ENCODE measurements at regions not wholly inside any gene's neighbourhood (a gene's known extent, or its start where the extent isn't known, plus 50 kb on each side); places are given as distances from the start of the nearest gene placed in this dataset.

DNA sequence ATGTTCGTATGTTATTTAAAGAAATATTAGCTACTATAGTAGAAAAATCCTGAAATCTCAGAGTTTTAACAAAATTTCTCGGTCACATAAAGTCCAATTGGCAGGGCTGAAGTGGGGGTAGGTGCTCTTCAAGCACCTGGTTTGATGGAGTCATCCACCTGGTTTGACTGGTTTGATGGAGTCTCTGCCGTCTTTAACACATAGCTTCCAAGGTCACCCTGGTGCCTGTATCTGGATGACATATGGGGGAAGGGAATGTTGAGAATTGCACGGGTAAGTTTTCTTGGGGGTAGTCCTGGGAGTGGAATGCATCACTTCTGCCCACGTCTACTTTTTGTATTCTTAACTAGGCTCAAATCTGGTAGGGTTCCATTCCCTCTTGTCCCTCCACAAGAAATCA lies 351.2 kb downstream of the SH3GL2 start:
- no peaks in the 10 kb centered on the region for H3K36me3 ChIP-seq (ENCODE audit: insufficient read depth, low read length)
- no peaks in the 10 kb centered on the region for H3K27me3 ChIP-seq (ENCODE audit: control insufficient read depth, insufficient read depth, low read length)
- no peaks in the 10 kb centered on the region for H3K9me3 ChIP-seq (replicated peaks; ENCODE audit: low read length)
- no peak overlapping the region for H3K4me2 ChIP-seq (ENCODE audit: low read length)
- no peak overlapping the region for H3K9ac ChIP-seq (ENCODE audit: low read depth, low read length)
- no peaks in the 10 kb centered on the region for H3K4me1 ChIP-seq (ENCODE audit: control insufficient read depth, insufficient read depth, low read length)
- H3K4me3 ChIP-seq (ENCODE audit: low read length): no peak overlapping the region

DNA sequence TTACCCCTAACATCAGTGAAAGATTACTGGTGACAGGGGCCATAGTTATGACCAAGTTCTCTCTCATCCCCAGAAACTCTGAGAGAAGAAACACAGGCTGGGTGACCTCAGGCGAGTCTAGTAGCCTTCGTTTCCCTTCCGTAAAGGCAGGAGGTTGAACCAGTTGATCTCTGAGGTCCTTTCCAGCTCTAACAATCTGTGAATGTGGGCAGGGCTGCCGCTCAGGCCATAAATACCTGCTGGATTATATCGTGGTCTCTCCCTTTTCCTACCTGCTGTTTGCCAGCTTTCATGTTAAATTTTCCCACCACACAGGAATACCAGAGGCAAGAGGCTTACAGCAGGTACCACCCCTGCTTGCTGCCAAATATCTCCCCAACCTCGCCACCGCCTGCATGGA lies 357.5 kb downstream of the SH3GL2 start:
- H3K36me3 ChIP-seq (ENCODE audit: insufficient read depth, low read length): no peaks in the 10 kb centered on the region
- no peaks in the 10 kb centered on the region for H3K27me3 ChIP-seq (ENCODE audit: control insufficient read depth, insufficient read depth, low read length)
- H3K9me3 ChIP-seq (replicated peaks; ENCODE audit: low read length): no peaks in the 10 kb centered on the region

DNA sequence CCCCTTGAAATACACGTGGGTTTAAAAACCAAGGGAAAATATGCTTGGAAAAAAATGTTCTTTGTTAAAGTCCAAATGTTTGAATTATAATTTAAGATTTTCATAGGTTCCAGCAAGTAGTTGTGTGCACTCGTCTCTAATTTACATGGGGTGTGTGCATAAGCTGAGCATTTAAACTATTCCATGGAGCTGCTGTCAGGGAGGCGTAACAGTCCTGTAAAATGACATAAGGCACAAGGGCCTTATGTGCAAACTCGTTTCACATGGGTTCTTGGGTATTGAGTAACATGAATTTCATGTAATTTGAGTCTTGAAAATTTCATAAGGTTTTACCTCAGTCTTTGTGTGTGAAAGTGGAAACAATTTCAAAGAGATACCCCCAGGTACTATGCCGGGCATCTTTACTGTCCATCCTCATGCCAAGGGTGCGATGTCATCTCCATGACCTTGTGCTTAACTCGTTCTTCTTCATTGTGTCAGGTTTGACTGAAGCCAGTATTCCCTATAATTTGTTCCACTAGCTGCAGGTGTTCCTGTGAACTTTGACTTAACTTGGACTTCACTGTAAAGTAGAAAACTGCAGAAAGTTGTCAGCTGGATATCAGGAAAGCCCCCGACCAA lies 359.3 kb downstream of the SH3GL2 start:
- Histone ChIP-seq H3K9ac (ENCODE audit: low read depth, low read length) (no peak overlapping the region), H3K9me3 (replicated peaks; ENCODE audit: low read length) (no peaks in the 10 kb centered on the region), H3K4me1 (ENCODE audit: control insufficient read depth, insufficient read depth, low read length) (no peaks in the 10 kb centered on the region), H3K27me3 (ENCODE audit: control insufficient read depth, insufficient read depth, low read length) (no peaks in the 10 kb centered on the region), H3K4me2 (ENCODE audit: low read length) (no peak overlapping the region), H3K36me3 (ENCODE audit: insufficient read depth, low read length) (no peaks in the 10 kb centered on the region), H3K4me3 (ENCODE audit: low read length) (no peak overlapping the region)

More for the DNA sequence above, 357.5 kb downstream of the SH3GL2 start:
- Histone ChIP-seq H3K4me1 (ENCODE audit: control insufficient read depth, insufficient read depth, low read length) (no peaks in the 10 kb centered on the region), H3K4me3 (ENCODE audit: low read length) (no peak overlapping the region), H3K9ac (ENCODE audit: low read depth, low read length) (no peak overlapping the region), H3K4me2 (ENCODE audit: low read length) (no peak overlapping the region)

DNA sequence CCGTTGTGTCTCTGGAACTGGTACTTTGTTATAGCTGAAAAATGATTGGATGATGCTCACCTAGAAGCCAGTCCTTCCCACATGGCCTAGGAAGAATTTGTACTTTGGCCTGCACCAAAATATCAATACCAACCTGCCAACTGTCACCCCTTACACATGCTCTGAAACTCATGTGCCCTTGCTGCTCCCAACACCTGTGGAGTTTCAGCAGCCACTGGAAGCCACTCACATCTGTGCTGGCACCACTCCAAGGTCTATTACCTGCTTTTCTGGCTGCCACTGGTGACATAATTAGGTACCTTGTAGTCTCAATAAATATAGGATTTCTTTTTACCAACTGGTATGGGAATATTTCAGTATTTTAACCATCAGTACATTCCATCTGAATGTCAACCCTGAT lies 363.6 kb downstream of the SH3GL2 start:
- H3K36me3 ChIP-seq (ENCODE audit: insufficient read depth, low read length): no peaks in the 10 kb centered on the region
- H3K4me1 ChIP-seq (ENCODE audit: control insufficient read depth, insufficient read depth, low read length): no peaks in the 10 kb centered on the region
- no peak overlapping the region for H3K4me2 ChIP-seq (ENCODE audit: low read length)
- no peak overlapping the region for H3K9ac ChIP-seq (ENCODE audit: low read depth, low read length)
- H3K4me3 ChIP-seq (ENCODE audit: low read length): no peak overlapping the region
- no peaks in the 10 kb centered on the region for H3K27me3 ChIP-seq (ENCODE audit: control insufficient read depth, insufficient read depth, low read length)
- H3K9me3 ChIP-seq (replicated peaks; ENCODE audit: low read length): no peaks in the 10 kb centered on the region

GRCh38 chr9:17955409-17955808 lies 376.5 kb downstream of the SH3GL2 start:
- Histone ChIP-seq H3K4me1 (ENCODE audit: control insufficient read depth, insufficient read depth, low read length) (no peaks in the 10 kb centered on the region), H3K9ac (ENCODE audit: low read depth, low read length) (no peak overlapping the region), H3K36me3 (ENCODE audit: insufficient read depth, low read length) (no peaks in the 10 kb centered on the region), H3K27me3 (ENCODE audit: control insufficient read depth, insufficient read depth, low read length) (peaks cover 8% of the 10 kb centered on the region), H3K4me3 (ENCODE audit: low read length) (no peak overlapping the region), H3K4me2 (ENCODE audit: low read length) (no peak overlapping the region), H3K9me3 (replicated peaks; ENCODE audit: low read length) (no peaks in the 10 kb centered on the region)

GRCh38 chr9:17958363-17958762 lies 379.5 kb downstream of the SH3GL2 start:
- Histone ChIP-seq H3K4me2 (ENCODE audit: low read length) (no peak overlapping the region), H3K4me1 (ENCODE audit: control insufficient read depth, insufficient read depth, low read length) (no peaks in the 10 kb centered on the region), H3K9me3 (replicated peaks; ENCODE audit: low read length) (no peaks in the 10 kb centered on the region), H3K4me3 (ENCODE audit: low read length) (no peak overlapping the region), H3K27me3 (ENCODE audit: control insufficient read depth, insufficient read depth, low read length) (peaks cover 9% of the 10 kb centered on the region), H3K36me3 (ENCODE audit: insufficient read depth, low read length) (no peaks in the 10 kb centered on the region), H3K9ac (ENCODE audit: low read depth, low read length) (no peak overlapping the region)

DNA sequence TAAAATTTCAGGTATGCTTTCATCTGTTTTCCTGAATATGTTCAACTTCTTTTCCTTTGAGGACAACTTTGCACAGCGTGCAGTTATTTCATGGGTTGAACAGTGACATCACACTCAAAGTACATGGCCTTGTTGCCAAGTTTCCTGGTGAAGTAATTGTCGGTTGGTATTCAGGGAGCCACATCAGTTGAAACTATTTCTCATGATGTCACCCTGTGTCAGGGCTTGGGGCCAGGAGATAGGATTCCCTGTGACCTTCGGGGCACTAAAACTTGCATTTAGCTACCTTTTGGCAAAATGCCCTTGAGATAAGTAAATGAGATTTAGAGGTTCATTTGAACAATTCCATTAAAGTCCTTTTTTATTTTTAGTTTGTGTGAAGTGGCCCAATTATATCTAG lies 383.9 kb downstream of the SH3GL2 start:
- Histone ChIP-seq H3K4me3 (ENCODE audit: low read length) (no peak overlapping the region), H3K27me3 (ENCODE audit: control insufficient read depth, insufficient read depth, low read length) (peaks cover 16% of the 10 kb centered on the region), H3K4me2 (ENCODE audit: low read length) (no peak overlapping the region), H3K9me3 (replicated peaks; ENCODE audit: low read length) (no peaks in the 10 kb centered on the region), H3K4me1 (ENCODE audit: control insufficient read depth, insufficient read depth, low read length) (no peaks in the 10 kb centered on the region), H3K9ac (ENCODE audit: low read depth, low read length) (no peak overlapping the region), H3K36me3 (ENCODE audit: insufficient read depth, low read length) (no peaks in the 10 kb centered on the region)

DNA sequence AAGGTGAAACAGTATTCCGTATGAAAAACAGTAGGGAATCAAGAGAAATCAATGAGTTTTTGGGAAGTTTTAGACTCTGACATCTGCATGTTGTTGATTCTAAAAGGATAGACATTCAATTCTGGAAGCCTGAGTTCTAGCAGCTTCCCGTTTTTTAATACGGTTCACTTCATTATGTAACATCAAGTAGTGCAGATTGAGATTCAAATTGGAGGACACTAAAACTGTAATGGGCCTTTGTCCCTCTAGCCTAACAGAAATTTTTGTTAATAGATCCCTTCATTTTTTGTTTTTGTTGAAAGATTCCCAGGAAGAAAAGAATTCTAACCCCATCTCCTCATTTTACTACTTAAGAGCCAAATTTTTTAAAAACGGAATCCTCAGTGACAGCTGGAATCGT lies 384.6 kb downstream of the SH3GL2 start:
- Histone ChIP-seq H3K9me3 (replicated peaks; ENCODE audit: low read length) (no peaks in the 10 kb centered on the region), H3K4me3 (ENCODE audit: low read length) (no peak overlapping the region), H3K36me3 (ENCODE audit: insufficient read depth, low read length) (no peaks in the 10 kb centered on the region), H3K27me3 (ENCODE audit: control insufficient read depth, insufficient read depth, low read length) (peaks cover 16% of the 10 kb centered on the region), H3K4me2 (ENCODE audit: low read length) (no peak overlapping the region), H3K9ac (ENCODE audit: low read depth, low read length) (no peak overlapping the region), H3K4me1 (ENCODE audit: control insufficient read depth, insufficient read depth, low read length) (no peaks in the 10 kb centered on the region)

- Histone ChIP-seq H3K27me3 (ENCODE audit: control insufficient read depth, insufficient read depth, low read length) (peaks cover 7% of the 10 kb centered on the region), H3K4me3 (ENCODE audit: low read length) (no peak overlapping the region), H3K36me3 (ENCODE audit: insufficient read depth, low read length) (no peaks in the 10 kb centered on the region), H3K4me1 (ENCODE audit: control insufficient read depth, insufficient read depth, low read length) (no peaks in the 10 kb centered on the region), H3K9ac (ENCODE audit: low read depth, low read length) (no peak overlapping the region), H3K9me3 (replicated peaks; ENCODE audit: low read length) (no peaks in the 10 kb centered on the region), H3K4me2 (ENCODE audit: low read length) (no peak overlapping the region)
These were observed 388.9 kb downstream of the SH3GL2 start for GRCh38 chr9:17967731-17968130.

DNA sequence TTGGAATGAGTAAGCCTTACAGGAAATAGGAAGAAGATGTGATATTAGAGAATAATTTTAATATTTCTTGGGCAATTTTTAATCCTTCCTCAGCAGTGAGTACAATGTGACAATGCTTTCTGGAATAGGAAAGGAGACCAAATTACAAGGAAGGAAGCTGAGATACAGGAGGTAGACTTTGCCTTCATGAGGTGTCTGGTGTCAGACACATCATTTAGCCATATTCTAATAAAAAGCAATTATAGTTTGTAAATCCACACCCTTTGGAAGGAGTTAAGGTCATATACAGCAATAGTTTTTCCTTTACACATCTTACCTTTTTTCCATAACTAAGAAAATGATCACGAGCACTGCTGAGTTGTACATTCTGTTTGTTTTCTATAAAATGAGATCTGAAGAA lies 390.4 kb downstream of the SH3GL2 start:
- no peaks in the 10 kb centered on the region for H3K36me3 ChIP-seq (ENCODE audit: insufficient read depth, low read length)
- H3K27me3 ChIP-seq (ENCODE audit: control insufficient read depth, insufficient read depth, low read length): peaks cover 3% of the 10 kb centered on the region
- H3K9ac ChIP-seq (ENCODE audit: low read depth, low read length): no peak overlapping the region
- no peak overlapping the region for H3K4me3 ChIP-seq (ENCODE audit: low read length)
- H3K9me3 ChIP-seq (replicated peaks; ENCODE audit: low read length): no peaks in the 10 kb centered on the region
- H3K4me1 ChIP-seq (ENCODE audit: control insufficient read depth, insufficient read depth, low read length): no peaks in the 10 kb centered on the region
- H3K4me2 ChIP-seq (ENCODE audit: low read length): no peak overlapping the region

DNA sequence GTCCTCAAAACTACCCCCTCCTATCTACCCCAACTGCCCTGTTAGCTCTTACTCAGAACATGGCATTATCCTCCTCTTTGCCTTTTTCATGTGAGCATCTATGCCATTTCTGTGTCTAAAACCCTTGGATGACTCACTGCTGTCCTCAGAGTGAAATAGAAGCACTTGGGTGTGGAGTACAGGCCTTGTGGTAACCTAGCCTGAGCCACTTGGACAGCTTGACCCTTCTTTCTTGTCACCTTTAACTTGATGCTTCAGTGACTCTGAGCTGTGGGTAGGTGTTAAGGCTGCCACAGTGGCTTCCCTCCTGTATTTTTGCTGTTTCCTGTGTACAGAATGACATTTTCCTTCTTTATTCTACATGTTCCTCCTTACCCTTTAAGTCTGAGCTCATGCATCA lies 391.4 kb downstream of the SH3GL2 start:
- H3K9me3 ChIP-seq (replicated peaks; ENCODE audit: low read length): no peaks in the 10 kb centered on the region
- no peak overlapping the region for H3K4me3 ChIP-seq (ENCODE audit: low read length)
- H3K36me3 ChIP-seq (ENCODE audit: insufficient read depth, low read length): no peaks in the 10 kb centered on the region
- no peak overlapping the region for H3K9ac ChIP-seq (ENCODE audit: low read depth, low read length)
- H3K4me2 ChIP-seq (ENCODE audit: low read length): no peak overlapping the region
- no peaks in the 10 kb centered on the region for H3K4me1 ChIP-seq (ENCODE audit: control insufficient read depth, insufficient read depth, low read length)
- no peaks in the 10 kb centered on the region for H3K27me3 ChIP-seq (ENCODE audit: control insufficient read depth, insufficient read depth, low read length)

DNA sequence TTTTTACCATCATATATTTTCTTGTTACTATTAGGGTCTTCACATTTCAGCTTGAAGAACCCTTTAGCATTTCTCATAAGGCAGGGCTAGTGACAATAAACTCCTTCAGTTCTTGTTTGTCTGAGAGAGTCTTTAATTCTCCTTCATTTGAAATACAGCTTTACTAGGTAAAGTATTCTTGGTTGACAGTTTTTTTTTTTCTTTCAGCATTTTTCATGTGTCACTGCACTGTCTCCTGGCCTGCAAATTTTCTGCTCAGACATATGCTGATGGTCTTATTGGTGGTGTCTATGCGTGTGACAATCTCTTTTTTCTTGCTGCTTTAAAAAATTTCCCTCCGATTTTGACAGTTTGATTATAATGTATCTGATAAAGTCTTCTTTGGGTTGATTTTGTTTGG lies 399.9 kb downstream of the SH3GL2 start:
- Histone ChIP-seq H3K9ac (ENCODE audit: low read depth, low read length) (no peak overlapping the region), H3K36me3 (ENCODE audit: insufficient read depth, low read length) (no peaks in the 10 kb centered on the region), H3K9me3 (replicated peaks; ENCODE audit: low read length) (no peaks in the 10 kb centered on the region), H3K27me3 (ENCODE audit: control insufficient read depth, insufficient read depth, low read length) (no peaks in the 10 kb centered on the region), H3K4me2 (ENCODE audit: low read length) (no peak overlapping the region), H3K4me3 (ENCODE audit: low read length) (no peak overlapping the region), H3K4me1 (ENCODE audit: control insufficient read depth, insufficient read depth, low read length) (no peaks in the 10 kb centered on the region)

All from skeletal muscle satellite cell (primary cell).